Fibroblast of pulmonary artery (primary cell): ENCODE measurements at regions not wholly inside any gene's neighbourhood (a gene's known extent, or its start where the extent isn't known, plus 50 kb on each side); places are given as distances from the start of the nearest gene placed in this dataset.
"Not testable (repeated sequence)": the region's sequence is repeated elsewhere in the genome, so short reads cannot be mapped to it uniquely, and the experiment has no call there.

ENCODE experiments used
- DNase-seq: peaks from one replicate; pipeline ENCODE4 v3.0.0-alpha.2; 2010; ENCODE audit warnings: low read depth
- H3K4me3 ChIP-seq: replicated peaks from 2 replicates; pipeline ENCODE4 v1.5.1; 2011; ENCODE audit warnings: low read depth, mild to moderate bottlenecking, control low read depth, low read length, moderate library complexity
- TF ChIP-seq, protein P1 (sequence below): IDR thresholded peaks from 2 replicates; pipeline ENCODE4 v1.5.1; 2011; ENCODE audit warnings: mild to moderate bottlenecking, control low read depth, low read length, inconsistent platforms; ENCODE audit errors: missing control alignments

- no peak overlapping the region for H3K4me3 ChIP-seq
- DNase-seq, result no peak
- TF ChIP-seq, protein P1, sequence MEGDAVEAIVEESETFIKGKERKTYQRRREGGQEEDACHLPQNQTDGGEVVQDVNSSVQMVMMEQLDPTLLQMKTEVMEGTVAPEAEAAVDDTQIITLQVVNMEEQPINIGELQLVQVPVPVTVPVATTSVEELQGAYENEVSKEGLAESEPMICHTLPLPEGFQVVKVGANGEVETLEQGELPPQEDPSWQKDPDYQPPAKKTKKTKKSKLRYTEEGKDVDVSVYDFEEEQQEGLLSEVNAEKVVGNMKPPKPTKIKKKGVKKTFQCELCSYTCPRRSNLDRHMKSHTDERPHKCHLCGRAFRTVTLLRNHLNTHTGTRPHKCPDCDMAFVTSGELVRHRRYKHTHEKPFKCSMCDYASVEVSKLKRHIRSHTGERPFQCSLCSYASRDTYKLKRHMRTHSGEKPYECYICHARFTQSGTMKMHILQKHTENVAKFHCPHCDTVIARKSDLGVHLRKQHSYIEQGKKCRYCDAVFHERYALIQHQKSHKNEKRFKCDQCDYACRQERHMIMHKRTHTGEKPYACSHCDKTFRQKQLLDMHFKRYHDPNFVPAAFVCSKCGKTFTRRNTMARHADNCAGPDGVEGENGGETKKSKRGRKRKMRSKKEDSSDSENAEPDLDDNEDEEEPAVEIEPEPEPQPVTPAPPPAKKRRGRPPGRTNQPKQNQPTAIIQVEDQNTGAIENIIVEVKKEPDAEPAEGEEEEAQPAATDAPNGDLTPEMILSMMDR, result no peak
Measured at GRCh38 chr1:204773246-204773645, 87.7 kb upstream of the LRRN2 start.

- no peak for DNase-seq
- H3K4me3 ChIP-seq, result no peak overlapping the region
- TF ChIP-seq, protein P1, result no peak
Measured at GRCh38 chr1:204775546-204775945, 90.0 kb upstream of the LRRN2 start.

DNA sequence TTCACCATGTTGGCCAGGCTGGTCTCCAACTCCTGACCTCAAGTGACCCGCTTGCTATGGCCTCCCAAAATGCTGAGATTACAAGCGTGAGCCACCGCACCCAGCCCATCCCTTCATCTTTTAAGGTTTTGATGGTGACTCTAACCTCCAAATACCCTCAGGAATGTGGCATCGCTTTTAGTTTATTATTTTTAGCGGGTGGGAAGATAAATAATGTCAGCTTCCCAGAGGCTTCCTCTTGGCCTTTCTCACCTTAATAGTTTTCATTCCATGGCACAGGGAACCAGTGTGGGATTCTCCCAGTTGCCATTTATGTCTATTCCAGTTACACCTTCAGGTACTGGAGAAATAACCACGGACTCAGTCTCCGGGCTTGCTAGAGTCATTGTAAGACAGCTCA lies 92.1 kb upstream of the LRRN2 start:
- no peak for DNase-seq
- TF ChIP-seq, protein P1, result no peak
- H3K4me3 ChIP-seq, result no peak overlapping the region

DNA sequence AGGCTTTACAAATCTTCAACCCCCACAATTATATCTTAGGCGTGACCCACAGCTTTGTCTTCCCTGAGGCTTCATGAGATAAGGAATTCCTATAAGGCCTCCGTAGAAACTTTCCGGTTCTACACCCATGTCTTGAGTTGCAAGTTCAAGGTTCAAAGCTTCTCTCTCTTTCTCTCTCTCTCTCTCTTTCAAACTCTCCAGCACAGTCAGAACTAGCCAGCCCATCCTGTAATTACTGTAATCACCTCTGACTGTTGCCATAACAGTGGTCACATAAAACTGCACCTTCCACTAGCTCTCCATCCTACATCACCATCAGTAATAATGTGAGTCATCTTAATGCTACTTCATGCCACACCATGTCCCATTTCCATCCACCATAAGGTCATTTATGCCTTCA lies 90.0 kb upstream of the NFASC start:
- no peak for DNase-seq
- H3K4me3 ChIP-seq, result no peak overlapping the region
- TF ChIP-seq, protein P1, result no peak

- TF ChIP-seq, protein P1, result no peak
- peak; percentile 2 for DNase-seq
- H3K4me3 ChIP-seq, result no peak overlapping the region
Measured at GRCh38 chr1:204782118-204782700, 88.5 kb upstream of the NFASC start.

DNA sequence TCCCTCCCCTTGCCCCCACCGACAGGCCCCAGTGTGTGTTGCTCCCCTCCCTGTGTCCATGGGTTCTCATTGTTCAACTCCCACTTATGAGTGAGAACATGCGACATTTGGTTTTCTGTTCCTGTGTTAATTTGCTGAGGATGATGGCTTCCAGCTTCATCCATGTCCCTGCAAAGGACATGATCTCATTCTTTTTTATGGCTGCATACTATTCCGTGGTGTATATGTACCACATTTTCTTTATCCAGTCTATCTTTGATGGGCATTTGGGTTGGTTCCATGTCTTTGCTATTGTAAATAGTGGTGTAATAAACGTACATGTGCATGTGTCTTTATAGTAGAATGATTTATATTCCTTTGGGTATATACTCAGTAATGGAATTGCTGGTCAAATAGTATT lies 85.6 kb upstream of the NFASC start:
- DNase-seq, H3K4me3 ChIP-seq: not testable (repeated sequence)

- TF ChIP-seq, protein P1, result no peak
- no peak for DNase-seq
- H3K4me3 ChIP-seq, result no peak overlapping the region
Measured at GRCh38 chr1:204788470-204788869, 82.2 kb upstream of the NFASC start.
